SK-N-SH treated with all-trans-retinoic acid at 6 μM for 48 hours (cell line): ENCODE measurements at regions not wholly inside any gene's neighbourhood (a gene's known extent, or its start where the extent isn't known, plus 50 kb on each side); places are given as distances from the start of the nearest gene placed in this dataset.
"Not testable (repeated sequence)": the region's sequence is repeated elsewhere in the genome, so short reads cannot be mapped to it uniquely, and the experiment has no call there.

ENCODE experiments used
- ATAC-seq: fragments of 200-7000 bp; cut with Tn5 transposase; 3 replicates; pipeline ENCODE4 v1.9.1; 2020; ENCODE audit warnings: mild to moderate bottlenecking, moderate library complexity
- BACH2 ChIP-seq: fragments of 250-450 bp; sonication (Bioruptor Pico); IDR thresholded peaks from 2 replicates; pipeline ENCODE4 v1.9.0; 2021; ENCODE audit warnings: mild to moderate bottlenecking, borderline replicate concordance
- CREB5 ChIP-seq: fragments of 250-450 bp; sonication (Bioruptor Pico); IDR thresholded peaks from 2 replicates; pipeline ENCODE4 v1.5.1; 2020; ENCODE audit warnings: low read depth, mild to moderate bottlenecking, moderate library complexity
- CSRNP3 ChIP-seq: fragments of 250-450 bp; sonication (Bioruptor Pico); IDR thresholded peaks from 2 replicates; pipeline ENCODE4 v1.5.1; 2021; ENCODE audit warnings: mild to moderate bottlenecking, moderate library complexity
- GLIS3 ChIP-seq: fragments of 250-450 bp; sonication (Bioruptor Pico); IDR thresholded peaks from 2 replicates; pipeline ENCODE4 v1.5.0; 2020; ENCODE audit warnings: mild to moderate bottlenecking, moderate library complexity
- ISL1 ChIP-seq: fragments of 250-450 bp; sonication (Bioruptor Pico); IDR thresholded peaks from 2 replicates; pipeline ENCODE4 v2.1.2; 2022; ENCODE audit warnings: mild to moderate bottlenecking, moderate library complexity
- OSR1 ChIP-seq: fragments of 250-450 bp; sonication (Bioruptor Pico); IDR thresholded peaks from 2 replicates; pipeline ENCODE4 v1.8.0; 2022; ENCODE audit warnings: moderate library complexity, mild to moderate bottlenecking, inconsistent platforms
- PATZ1 ChIP-seq: fragments of 250-450 bp; sonication (Bioruptor Pico); IDR thresholded peaks from 2 replicates; pipeline ENCODE4 v1.8.0; 2020; ENCODE audit warnings: mild to moderate bottlenecking, moderate library complexity, borderline replicate concordance
- POU6F1 ChIP-seq: fragments of 250-450 bp; sonication (Bioruptor Pico); IDR thresholded peaks from 2 replicates; pipeline ENCODE4 v1.8.0; 2021; ENCODE audit warnings: low read depth, mild to moderate bottlenecking, moderate library complexity, borderline replicate concordance
- PPARA ChIP-seq: fragments of 250-450 bp; sonication (Bioruptor Pico); IDR thresholded peaks from 2 replicates; pipeline ENCODE4 v1.5.0; 2020; ENCODE audit warnings: mild to moderate bottlenecking, borderline replicate concordance
- RARB ChIP-seq: fragments of 250-450 bp; sonication (Bioruptor Pico); IDR thresholded peaks from 2 replicates; pipeline ENCODE4 v1.8.0; 2021; ENCODE audit warnings: mild to moderate bottlenecking, moderate library complexity
- SNAI2 ChIP-seq: fragments of 250-450 bp; sonication (Bioruptor Pico); IDR thresholded peaks from 2 replicates; pipeline ENCODE4 v1.5.0; 2020; ENCODE audit warnings: mild to moderate bottlenecking, moderate library complexity
- TCF4 ChIP-seq: fragments of 250-450 bp; sonication (Bioruptor Pico); IDR thresholded peaks from 2 replicates; pipeline ENCODE4 v1.8.0; 2021; ENCODE audit warnings: mild to moderate bottlenecking, moderate library complexity, borderline replicate concordance
- TOX ChIP-seq: fragments of 250-450 bp; sonication (Bioruptor Pico); IDR thresholded peaks from 2 replicates; pipeline ENCODE4 v1.8.0; 2021; ENCODE audit warnings: mild to moderate bottlenecking, moderate library complexity, borderline replicate concordance
- TSHZ2 ChIP-seq: fragments of 250-450 bp; sonication (Bioruptor Pico); IDR thresholded peaks from 2 replicates; pipeline ENCODE4 v1.5.0; 2020; ENCODE audit warnings: mild to moderate bottlenecking, moderate library complexity
- ZFP3 ChIP-seq: fragments of 250-450 bp; sonication (Bioruptor Pico); IDR thresholded peaks from 2 replicates; pipeline ENCODE4 v1.5.0; 2020; ENCODE audit warnings: mild to moderate bottlenecking, moderate library complexity
- ZNF565 ChIP-seq: fragments of 450-650 bp; formaldehyde crosslinking; conservative IDR thresholded peaks from 2 replicates; pipeline ENCODE4 v1.5.0; 2020; ENCODE audit warnings: low read depth, mild to moderate bottlenecking, moderate library complexity
- ZNF70 ChIP-seq: fragments of 450-650 bp; formaldehyde crosslinking; IDR thresholded peaks from 2 replicates; pipeline ENCODE4 v1.5.0; 2020; ENCODE audit warnings: mild to moderate bottlenecking, moderate library complexity
- ZNF8 ChIP-seq: fragments of 450-650 bp; formaldehyde crosslinking; IDR thresholded peaks from 2 replicates; pipeline ENCODE4 v1.5.0; 2020; ENCODE audit warnings: mild to moderate bottlenecking, moderate library complexity

GRCh38 chr7:22040923-22041595 lies 95.4 kb upstream of the CDCA7L start:
- TF ChIP-seq ISL1 (CRISPR knock-in tag) (no peak), GLIS3 (CRISPR knock-in tag) (no peak), ZNF565 (CRISPR knock-in tag) (no peak), BACH2 (CRISPR knock-in tag) (no peak), TOX (CRISPR knock-in tag) (no peak), TCF4 (CRISPR knock-in tag) (no peak), TSHZ2 (CRISPR knock-in tag) (no peak), SNAI2 (CRISPR knock-in tag) (no peak), CSRNP3 (CRISPR knock-in tag) (no peak)
- no peak for ATAC-seq

- TF ChIP-seq PATZ1 (CRISPR knock-in tag) (no peak), TSHZ2 (CRISPR knock-in tag) (no peak), GLIS3 (CRISPR knock-in tag) (no peak), POU6F1 (no peak)
- no peak for ATAC-seq
Measured at GRCh38 chr7:22039670-22040069, 94.0 kb upstream of the CDCA7L start.

- not testable (repeated sequence) for ATAC-seq
Measured at GRCh38 chr7:22032356-22032755, 86.7 kb upstream of the CDCA7L start.

GRCh38 chr7:22028656-22029055 lies 83.0 kb upstream of the CDCA7L start:
- not testable (repeated sequence) for ATAC-seq

GRCh38 chr7:22027475-22027874 lies 81.8 kb upstream of the CDCA7L start:
- ATAC-seq, result no peak
- TF ChIP-seq ISL1 (CRISPR knock-in tag) (no peak), ZNF70 (CRISPR knock-in tag) (no peak), CREB5 (CRISPR knock-in tag) (no peak), PATZ1 (CRISPR knock-in tag) (no peak), OSR1 (no peak), PPARA (no peak), SNAI2 (CRISPR knock-in tag) (no peak), ZFP3 (no peak), ZNF8 (CRISPR knock-in tag) (no peak), TCF4 (CRISPR knock-in tag) (no peak), RARB (CRISPR knock-in tag) (no peak), BACH2 (CRISPR knock-in tag) (no peak)
